C4-2B (cell line): ENCODE measurements at regions not wholly inside any gene's neighbourhood (a gene's known extent, or its start where the extent isn't known, plus 50 kb on each side); places are given as distances from the start of the nearest gene placed in this dataset.

ENCODE experiments used
- ZFX ChIP-seq: fragments of 450-650 bp; IDR thresholded peaks from 2 replicates; pipeline ENCODE4 v1.6.1; 2017
- TF ChIP-seq, protein P1 (sequence below): fragments of 450-650 bp; conservative IDR thresholded peaks from 2 replicates; pipeline ENCODE4 v1.5.1; 2017; ENCODE audit warnings: mild to moderate bottlenecking

DNA sequence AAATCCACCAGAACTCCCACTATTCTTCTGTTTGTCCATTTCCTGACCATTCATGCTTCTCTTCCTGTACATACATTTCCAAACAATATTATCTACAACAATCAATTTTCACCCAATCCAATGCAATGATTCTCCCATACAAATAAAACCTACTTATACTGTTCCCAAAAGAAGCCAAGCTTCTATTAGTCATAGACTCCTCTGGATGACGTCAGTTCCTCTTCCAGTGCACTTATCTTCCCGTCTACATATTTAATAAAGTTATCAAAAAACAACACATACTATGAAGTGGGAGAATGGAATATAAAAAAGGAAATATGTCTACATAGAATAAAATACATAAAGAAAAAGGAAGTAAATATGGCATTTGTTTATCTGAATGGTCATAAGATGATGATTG lies 165.4 kb downstream of the FOXG1 start:
- TF ChIP-seq, protein P1, sequence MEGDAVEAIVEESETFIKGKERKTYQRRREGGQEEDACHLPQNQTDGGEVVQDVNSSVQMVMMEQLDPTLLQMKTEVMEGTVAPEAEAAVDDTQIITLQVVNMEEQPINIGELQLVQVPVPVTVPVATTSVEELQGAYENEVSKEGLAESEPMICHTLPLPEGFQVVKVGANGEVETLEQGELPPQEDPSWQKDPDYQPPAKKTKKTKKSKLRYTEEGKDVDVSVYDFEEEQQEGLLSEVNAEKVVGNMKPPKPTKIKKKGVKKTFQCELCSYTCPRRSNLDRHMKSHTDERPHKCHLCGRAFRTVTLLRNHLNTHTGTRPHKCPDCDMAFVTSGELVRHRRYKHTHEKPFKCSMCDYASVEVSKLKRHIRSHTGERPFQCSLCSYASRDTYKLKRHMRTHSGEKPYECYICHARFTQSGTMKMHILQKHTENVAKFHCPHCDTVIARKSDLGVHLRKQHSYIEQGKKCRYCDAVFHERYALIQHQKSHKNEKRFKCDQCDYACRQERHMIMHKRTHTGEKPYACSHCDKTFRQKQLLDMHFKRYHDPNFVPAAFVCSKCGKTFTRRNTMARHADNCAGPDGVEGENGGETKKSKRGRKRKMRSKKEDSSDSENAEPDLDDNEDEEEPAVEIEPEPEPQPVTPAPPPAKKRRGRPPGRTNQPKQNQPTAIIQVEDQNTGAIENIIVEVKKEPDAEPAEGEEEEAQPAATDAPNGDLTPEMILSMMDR = no peak
- no peak for TF ChIP-seq ZFX
